Mesendoderm (in vitro differentiated cells): ENCODE measurements at regions not wholly inside any gene's neighbourhood (a gene's known extent, or its start where the extent isn't known, plus 50 kb on each side); places are given as distances from the start of the nearest gene placed in this dataset.

Experiments
- DNase-seq: peaks from one replicate; pipeline ENCODE4 v3.0.0; 2013
- H2AK5ac ChIP-seq: 2 replicates; pipeline ENCODE4 v1.6.1; 2013; ENCODE audit warnings: low read length, inconsistent platforms
- H2BK120ac ChIP-seq: 2 replicates; pipeline ENCODE4 v1.6.1; 2013; ENCODE audit warnings: low read depth, mild to moderate bottlenecking, low read length, moderate library complexity, mixed read lengths
- H2BK15ac ChIP-seq: replicated peaks from 2 replicates; pipeline ENCODE4 v1.6.1; 2013; ENCODE audit warnings: low read depth, mild to moderate bottlenecking, moderate library complexity
- H2BK5ac ChIP-seq: 2 replicates; pipeline ENCODE4 v1.6.1; 2013; ENCODE audit warnings: low read length, inconsistent platforms
- H3K18ac ChIP-seq: 2 replicates; pipeline ENCODE4 v1.6.1; 2013; ENCODE audit warnings: mild to moderate bottlenecking, low read length, mixed read lengths
- H3K23ac ChIP-seq: one replicate; pipeline ENCODE4 v1.6.1; 2013; ENCODE audit warnings: low read length
- H3K27ac ChIP-seq: 2 replicates; pipeline ENCODE4 v1.5.1; 2013; ENCODE audit warnings: low read depth, mild to moderate bottlenecking, inconsistent platforms, low read length, moderate library complexity
- H3K27me3 ChIP-seq: 2 replicates; pipeline ENCODE4 v1.6.1; 2013; ENCODE audit warnings: low read length, control low read depth, mild to moderate bottlenecking, inconsistent platforms; ENCODE audit not compliant: insufficient read depth, poor library complexity
- H3K36me3 ChIP-seq: 2 replicates; pipeline ENCODE4 v1.6.1; 2013; ENCODE audit warnings: low read length, inconsistent platforms; ENCODE audit not compliant: control insufficient read depth, insufficient read depth
- H3K4ac ChIP-seq: one replicate; pipeline ENCODE4 v1.6.1; 2013; ENCODE audit warnings: low read depth, mild to moderate bottlenecking, low read length, moderate library complexity
- H3K4me1 ChIP-seq: 2 replicates; pipeline ENCODE4 v1.6.1; 2013; ENCODE audit warnings: low read depth, low read length, inconsistent platforms; ENCODE audit not compliant: control insufficient read depth
- H3K4me2 ChIP-seq: 2 replicates; pipeline ENCODE4 v1.6.1; 2013; ENCODE audit warnings: low read length
- H3K4me3 ChIP-seq: 2 replicates; pipeline ENCODE4 v1.5.1; 2013; ENCODE audit warnings: mild to moderate bottlenecking, low read length
- H3K56ac ChIP-seq: one replicate; pipeline ENCODE4 v1.6.1; 2013; ENCODE audit warnings: low read length
- H3K79me1 ChIP-seq: 2 replicates; pipeline ENCODE4 v1.6.1; 2013; ENCODE audit warnings: low read length, inconsistent platforms
- H3K79me2 ChIP-seq: 2 replicates; pipeline ENCODE4 v1.6.1; 2013; ENCODE audit warnings: mild to moderate bottlenecking, low read length; ENCODE audit not compliant: control insufficient read depth, insufficient read depth
- H3K9ac ChIP-seq: 2 replicates; pipeline ENCODE4 v1.6.1; 2013; ENCODE audit warnings: low read length, inconsistent platforms
- H4K5ac ChIP-seq: one replicate; pipeline ENCODE4 v1.6.1; 2013; ENCODE audit warnings: low read length
- H4K8ac ChIP-seq: one replicate; pipeline ENCODE4 v1.6.1; 2013; ENCODE audit warnings: low read depth, mild to moderate bottlenecking, control low read depth, low read length, moderate library complexity
- WGBS: extraction: QIAGEN DNeasy Blood & Tissue Kit; methylation state at CpG from one replicate; pipeline ENCODE4 v1.1.7; 2013; ENCODE audit warnings: low lambda C conversion rate, missing lambda C conversion rate; ENCODE audit not compliant: insufficient coverage; ENCODE audit errors: extremely low coverage; 5-methylcytosine and 5-hydroxymethylcytosine counted together

DNA sequence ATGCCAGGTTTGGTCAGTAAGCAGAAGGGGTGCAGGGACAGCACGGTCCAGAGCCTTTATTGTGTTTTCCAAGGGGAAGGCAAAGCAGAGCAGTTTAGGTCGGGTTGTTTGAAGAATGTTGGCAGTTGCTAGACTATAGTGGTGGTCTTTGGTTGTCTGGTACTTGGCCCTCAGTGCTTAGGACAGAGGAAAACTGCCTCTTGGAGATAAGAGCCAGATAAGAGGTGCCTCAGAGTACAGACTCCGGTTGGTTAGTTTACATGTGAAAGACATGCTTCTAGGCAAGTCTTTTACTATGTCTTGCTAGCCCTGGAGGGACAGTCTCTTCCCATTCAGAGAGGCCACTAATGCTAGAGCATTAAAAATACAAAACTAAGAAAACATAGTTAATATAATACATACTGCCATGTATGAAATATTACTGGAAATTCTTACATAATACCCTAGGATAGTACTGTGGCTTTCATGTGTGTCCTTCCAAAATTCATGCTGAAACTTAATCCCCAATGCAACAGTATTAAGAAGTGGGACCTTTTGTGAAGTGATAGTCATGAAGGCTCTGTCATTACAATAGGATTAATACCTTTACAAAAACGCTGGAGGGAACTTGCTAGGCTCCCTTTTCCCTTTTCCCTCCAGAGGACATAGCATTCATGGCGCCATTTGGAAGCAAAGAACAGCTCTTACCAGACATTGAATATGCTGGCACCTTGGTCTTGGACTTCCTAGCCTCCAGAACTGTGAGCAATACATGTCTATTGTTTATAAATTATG lies 280.4 kb downstream of the TMEM167A start:
- WGBS: no CpG with 5 or more reads among the region's 5 CpGs
- Histone ChIP-seq H4K5ac (no peak overlapping the region), H3K79me2 (no peaks in the 10 kb centered on the region), H2BK15ac (no peak overlapping the region), H2AK5ac (no peak overlapping the region), H2BK5ac (no peak overlapping the region), H4K8ac (no peak overlapping the region), H3K27me3 (no peaks in the 10 kb centered on the region), H3K56ac (no peak overlapping the region), H3K9ac (no peak overlapping the region), H3K4me1 (peaks cover 3% of the 10 kb centered on the region), H3K23ac (no peak overlapping the region), H3K4me2 (no peak overlapping the region), H3K27ac (no peak overlapping the region), H3K4ac (no peak overlapping the region), H3K36me3 (no peaks in the 10 kb centered on the region), H3K79me1 (no peaks in the 10 kb centered on the region), H3K18ac (no peak overlapping the region), H3K4me3 (no peak overlapping the region), H2BK120ac (no peak overlapping the region)
- peak; percentile 74 for DNase-seq

DNA sequence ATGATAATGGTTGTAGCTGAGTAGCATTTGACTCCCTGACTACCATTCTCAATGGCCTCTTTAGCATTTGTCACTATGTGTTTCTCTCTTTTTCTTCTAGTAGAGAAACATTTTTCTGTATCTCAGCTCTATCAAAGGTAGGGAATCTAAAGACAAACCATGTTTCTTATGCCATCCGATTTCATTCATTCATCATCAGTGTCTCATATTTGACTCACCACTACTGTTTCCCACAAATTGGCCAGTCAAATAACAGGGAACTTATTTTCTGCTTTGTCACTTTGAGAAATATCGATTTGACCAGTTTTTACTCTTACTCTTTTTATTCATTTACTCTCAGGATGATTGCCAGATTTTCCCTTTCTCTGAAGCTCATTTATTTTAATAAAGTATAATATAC lies 282.3 kb downstream of the TMEM167A start:
- H3K56ac ChIP-seq: no peak overlapping the region
- no peak overlapping the region for H3K4me3 ChIP-seq
- H3K4me2 ChIP-seq: no peak overlapping the region
- H3K18ac ChIP-seq: no peak overlapping the region
- no peak overlapping the region for H4K8ac ChIP-seq
- H3K79me1 ChIP-seq: no peaks in the 10 kb centered on the region
- H3K79me2 ChIP-seq: no peaks in the 10 kb centered on the region
- no CpG with 5 or more reads among the region's 2 CpGs for WGBS
- DNase-seq: no peak
- no peak overlapping the region for H2AK5ac ChIP-seq
- H2BK15ac ChIP-seq: no peak overlapping the region
- no peak overlapping the region for H3K23ac ChIP-seq
- H3K27ac ChIP-seq: no peak overlapping the region
- no peaks in the 10 kb centered on the region for H3K36me3 ChIP-seq
- H3K4ac ChIP-seq: no peak overlapping the region
- H2BK5ac ChIP-seq: no peak overlapping the region
- no peak overlapping the region for H3K9ac ChIP-seq
- H2BK120ac ChIP-seq: no peak overlapping the region
- H3K4me1 ChIP-seq: peaks cover 3% of the 10 kb centered on the region
- no peak overlapping the region for H4K5ac ChIP-seq
- no peaks in the 10 kb centered on the region for H3K27me3 ChIP-seq

DNA sequence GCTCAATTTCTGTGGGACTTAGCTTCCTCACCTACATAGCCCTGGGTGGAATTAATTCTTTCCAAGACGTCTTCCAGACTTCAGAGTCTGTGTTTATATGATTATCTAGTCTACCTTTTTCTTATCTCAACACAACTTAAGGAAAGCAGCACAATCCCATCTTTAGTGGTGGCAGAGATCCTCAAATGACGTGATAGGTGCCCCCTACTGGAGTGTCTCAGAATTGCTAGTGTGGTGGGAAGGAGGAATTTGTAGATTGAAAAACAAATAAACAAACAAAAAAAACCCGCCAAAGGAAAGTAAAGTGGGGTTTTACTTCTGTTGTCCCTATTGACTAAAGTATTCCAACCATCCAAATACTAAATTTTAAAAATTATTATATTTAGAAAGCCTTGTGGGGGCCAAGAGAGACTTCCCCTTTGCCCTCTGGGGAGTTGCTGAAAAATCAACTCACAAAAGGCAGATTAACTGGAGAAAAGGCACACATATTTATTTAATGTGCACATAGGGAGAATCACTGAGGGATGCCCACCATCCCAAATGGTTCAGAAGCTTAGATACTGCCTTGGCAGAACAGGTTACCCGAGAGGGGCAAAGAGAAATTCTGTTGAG lies 283.3 kb downstream of the TMEM167A start:
- Histone ChIP-seq H2BK5ac (no peak overlapping the region), H2BK15ac (no peak overlapping the region), H3K18ac (no peak overlapping the region), H3K36me3 (no peaks in the 10 kb centered on the region), H3K4me1 (peaks cover 3% of the 10 kb centered on the region), H4K5ac (no peak overlapping the region), H3K4me2 (no peak overlapping the region), H3K23ac (no peak overlapping the region), H3K4me3 (no peak overlapping the region), H3K79me2 (no peaks in the 10 kb centered on the region), H4K8ac (no peak overlapping the region), H3K4ac (no peak overlapping the region), H3K27ac (no peak overlapping the region), H3K79me1 (no peaks in the 10 kb centered on the region), H3K27me3 (no peaks in the 10 kb centered on the region), H3K9ac (no peak overlapping the region), H3K56ac (no peak overlapping the region), H2BK120ac (no peak overlapping the region), H2AK5ac (no peak overlapping the region)
- no CpG with 5 or more reads among the region's 4 CpGs for WGBS
- peak; percentile 76 for DNase-seq

DNA sequence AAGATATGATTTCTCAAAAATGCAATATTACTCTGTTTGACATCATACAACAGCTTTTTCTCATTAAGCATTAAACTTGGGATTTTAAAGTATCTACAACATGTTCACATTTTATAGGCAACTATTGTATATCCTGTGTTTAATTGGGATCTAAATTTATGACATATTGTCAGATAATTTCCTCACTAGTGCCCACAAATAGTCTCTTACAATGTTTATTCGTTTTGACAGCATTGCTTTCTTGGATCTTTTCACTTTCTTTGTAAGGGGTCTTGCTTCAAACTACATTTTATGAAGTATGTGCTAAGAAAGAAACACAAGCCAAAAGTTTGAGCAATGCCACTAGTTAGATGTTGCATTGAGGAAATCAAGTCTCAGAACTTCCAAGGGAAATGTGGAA lies 285.1 kb downstream of the TMEM167A start:
- Histone ChIP-seq H3K27ac (no peak overlapping the region), H3K36me3 (no peaks in the 10 kb centered on the region), H3K18ac (no peak overlapping the region), H4K5ac (no peak overlapping the region), H3K79me1 (no peaks in the 10 kb centered on the region), H3K56ac (no peak overlapping the region), H2BK15ac (no peak overlapping the region), H3K27me3 (no peaks in the 10 kb centered on the region), H3K4me3 (no peak overlapping the region), H3K4me2 (no peak overlapping the region), H3K9ac (no peak overlapping the region), H3K79me2 (no peaks in the 10 kb centered on the region), H3K4me1 (peaks cover 3% of the 10 kb centered on the region), H4K8ac (no peak overlapping the region), H3K4ac (no peak overlapping the region), H2BK120ac (no peak overlapping the region), H3K23ac (no peak overlapping the region), H2AK5ac (no peak overlapping the region), H2BK5ac (no peak overlapping the region)
- WGBS: no CpG with 5 or more reads among the region's 1 CpG
- no peak for DNase-seq

DNA sequence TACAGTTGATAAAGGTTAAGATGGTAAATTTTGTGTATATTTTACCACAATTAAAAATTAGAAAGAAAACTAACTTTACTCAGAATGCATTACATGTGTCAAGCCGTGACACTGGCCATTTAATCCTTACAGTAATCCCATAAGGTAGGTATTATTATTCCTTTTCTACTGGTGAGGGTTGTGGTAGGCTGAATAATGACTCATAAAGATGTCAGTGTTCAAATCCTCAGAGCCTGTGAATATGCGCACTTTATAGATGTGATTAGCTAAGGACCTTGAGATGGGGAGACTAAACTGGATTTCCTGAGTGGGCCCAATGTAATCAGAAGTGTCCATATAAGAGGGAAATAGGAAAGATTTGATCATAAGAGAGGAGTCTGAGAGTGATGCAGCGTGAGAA lies 288.1 kb downstream of the TMEM167A start:
- Histone ChIP-seq H3K56ac (no peak overlapping the region), H3K23ac (no peak overlapping the region), H2AK5ac (no peak overlapping the region), H3K36me3 (no peaks in the 10 kb centered on the region), H3K4me1 (no peaks in the 10 kb centered on the region), H3K9ac (no peak overlapping the region), H2BK5ac (no peak overlapping the region), H4K5ac (no peak overlapping the region), H3K27me3 (no peaks in the 10 kb centered on the region), H2BK15ac (no peak overlapping the region), H3K79me2 (no peaks in the 10 kb centered on the region), H3K4me3 (no peak overlapping the region), H3K4ac (no peak overlapping the region), H3K79me1 (no peaks in the 10 kb centered on the region), H3K4me2 (no peak overlapping the region), H4K8ac (no peak overlapping the region), H2BK120ac (no peak overlapping the region), H3K27ac (no peak overlapping the region), H3K18ac (no peak overlapping the region)
- DNase-seq: no peak
- WGBS: no CpG with 5 or more reads among the region's 3 CpGs
